GM12801 (cell line): ENCODE measurements at regions not wholly inside any gene's neighbourhood (a gene's known extent, or its start where the extent isn't known, plus 50 kb on each side); places are given as distances from the start of the nearest gene placed in this dataset.

Experiments
- CTCF ChIP-seq: IDR thresholded peaks from one replicate; pipeline ENCODE4 v1.5.1; 2011; ENCODE audit warnings: control low read depth; ENCODE audit not compliant: insufficient read length; ENCODE audit errors: extremely low read depth

- TF ChIP-seq CTCF: no peak
Observed at GRCh38 chr13:31442571-31442970, 242.8 kb downstream of the B3GLCT start.

GRCh38 chr13:31444266-31444856 lies 244.6 kb downstream of the B3GLCT start:
- TF ChIP-seq CTCF: no peak

GRCh38 chr13:31452525-31452924 lies 252.8 kb downstream of the B3GLCT start:
- no peak for TF ChIP-seq CTCF

- TF ChIP-seq CTCF: no peak
Observed at GRCh38 chr13:31455581-31455980, 255.8 kb downstream of the B3GLCT start.

- TF ChIP-seq CTCF: no peak
Observed at GRCh38 chr13:31456056-31456455, 256.3 kb downstream of the B3GLCT start.

GRCh38 chr13:31460061-31460460 lies 260.3 kb downstream of the B3GLCT start:
- TF ChIP-seq CTCF: no peak

GRCh38 chr13:31461923-31462322 lies 262.1 kb downstream of the B3GLCT start:
- TF ChIP-seq CTCF: no peak
